ENCODE measurements at regions not wholly inside any gene's neighbourhood (a gene's known extent, or its start where the extent isn't known, plus 50 kb on each side); places are given as distances from the start of the nearest gene placed in this dataset.

GRCh38 chr13:104962411-104962810 lies 1573.1 kb downstream of the EFNB2 start:
- TF ChIP-seq POLR2A (IDR thresholded peaks at IDR 0.05; ENCODE audit: low read depth, low read length) (no peak), POLR2AphosphoS5 (IDR thresholded peaks at IDR 0.05; ENCODE audit: low read depth, low read length) (no peak), TAF1 (IDR thresholded peaks at IDR 0.05; ENCODE audit: low read depth, low read length) (no peak), POU2F2 (IDR thresholded peaks at IDR 0.05; ENCODE audit: low read depth, low read length) (no peak), SPI1 (IDR thresholded peaks at IDR 0.05; ENCODE audit: low read depth, low read length) (no peak), PAX5 (IDR thresholded peaks at IDR 0.05; ENCODE audit: insufficient read depth, low read length, severe bottlenecking) (no peak)

Data from GM12891 (cell line).